Mesodermal cell (in vitro differentiated cells): ENCODE measurements at regions not wholly inside any gene's neighbourhood (a gene's known extent, or its start where the extent isn't known, plus 50 kb on each side); places are given as distances from the start of the nearest gene placed in this dataset.

ENCODE experiments used
- H3K27ac ChIP-seq: 2 replicates; pipeline ENCODE4 v1.7.0; 2013; ENCODE audit warnings: mild to moderate bottlenecking, low read depth, low read length, moderate library complexity; ENCODE audit not compliant: severe bottlenecking
- H3K36me3 ChIP-seq: 2 replicates; pipeline ENCODE4 v1.7.1; 2013; ENCODE audit warnings: mild to moderate bottlenecking, low read length, moderate library complexity; ENCODE audit not compliant: control insufficient read depth, insufficient read depth
- H3K4me1 ChIP-seq: one replicate; pipeline ENCODE4 v1.7.1; 2013; ENCODE audit warnings: mild to moderate bottlenecking, low read length; ENCODE audit not compliant: insufficient read depth, control insufficient read depth, poor library complexity, severe bottlenecking
- H3K4me3 ChIP-seq: 2 replicates; pipeline ENCODE4 v1.7.0; 2013; ENCODE audit warnings: low read length, control low read depth, mild to moderate bottlenecking; ENCODE audit not compliant: insufficient read depth, poor library complexity, severe bottlenecking; ENCODE audit errors: extremely low read depth
- H3K9me3 ChIP-seq: 2 replicates; pipeline ENCODE4 v1.7.1; 2013; ENCODE audit warnings: mild to moderate bottlenecking, low read length, moderate library complexity; ENCODE audit not compliant: control insufficient read depth
- WGBS, 2 experiments: methylation state at CpG; one replicate each; pipeline ENCODE4 v1.1.5; 2013; ENCODE audit warnings: missing lambda C conversion rate in 2 of 2; ENCODE audit not compliant: insufficient coverage in 2 of 2; 5-methylcytosine and 5-hydroxymethylcytosine counted together

- Histone ChIP-seq H3K27ac (peak overlapping the region; percentile 66), H3K9me3 (no peaks in the 10 kb centered on the region), H3K4me1 (peaks cover 15% of the 10 kb centered on the region), H3K4me3 (no peak overlapping the region), H3K36me3 (no peaks in the 10 kb centered on the region)
- WGBS, 2 experiments = 100% methylated on average over 2 of the region's 2 CpGs; no CpG with 5 or more reads in 1 of the 2 experiments
Measured at GRCh38 chr18:22504251-22505030, 86.7 kb upstream of the CTAGE1 start.

GRCh38 chr18:22505141-22505591 is 87.5 kb upstream of the CTAGE1 start:
- Histone ChIP-seq H3K36me3 (no peaks in the 10 kb centered on the region), H3K4me1 (peaks cover 15% of the 10 kb centered on the region), H3K9me3 (no peaks in the 10 kb centered on the region), H3K4me3 (no peak overlapping the region), H3K27ac (no peak overlapping the region)
- WGBS, 2 experiments = no CpG with 5 or more reads among the region's 1 CpG

GRCh38 chr18:22507055-22507454 is 89.3 kb upstream of the CTAGE1 start:
- no peak overlapping the region for H3K4me3 ChIP-seq
- no peaks in the 10 kb centered on the region for H3K9me3 ChIP-seq
- H3K27ac ChIP-seq = no peak overlapping the region
- WGBS, 2 experiments = 92% methylated on average over 1 of the region's 2 CpGs; no CpG with 5 or more reads in 1 of the 2 experiments
- H3K4me1 ChIP-seq = peaks cover 15% of the 10 kb centered on the region
- H3K36me3 ChIP-seq = no peaks in the 10 kb centered on the region

GRCh38 chr18:22509423-22509822 is 91.7 kb upstream of the CTAGE1 start:
- Histone ChIP-seq H3K36me3 (no peaks in the 10 kb centered on the region), H3K4me3 (no peak overlapping the region), H3K9me3 (no peaks in the 10 kb centered on the region), H3K4me1 (peaks cover 6% of the 10 kb centered on the region), H3K27ac (no peak overlapping the region)
- no CpG with 5 or more reads among the region's 1 CpG for WGBS, 2 experiments

GRCh38 chr18:22510697-22511096 is 93.0 kb upstream of the CTAGE1 start:
- H3K4me3 ChIP-seq = no peak overlapping the region
- H3K4me1 ChIP-seq = no peaks in the 10 kb centered on the region
- H3K9me3 ChIP-seq = no peaks in the 10 kb centered on the region
- no peak overlapping the region for H3K27ac ChIP-seq
- whole genome bisulfite sequencing, 2 experiments = no CpG with 5 or more reads among the region's 1 CpG
- no peaks in the 10 kb centered on the region for H3K36me3 ChIP-seq

- Histone ChIP-seq H3K4me1 (no peaks in the 10 kb centered on the region), H3K4me3 (no peak overlapping the region), H3K36me3 (no peaks in the 10 kb centered on the region), H3K27ac (no peak overlapping the region), H3K9me3 (no peaks in the 10 kb centered on the region)
- WGBS, 2 experiments = 95 to 100% methylated on average over 2 of the region's 4 CpGs
Measured at GRCh38 chr18:22513721-22514481, 96.2 kb upstream of the CTAGE1 start.

- Histone ChIP-seq H3K27ac (no peak overlapping the region), H3K36me3 (no peaks in the 10 kb centered on the region), H3K4me1 (no peaks in the 10 kb centered on the region), H3K9me3 (no peaks in the 10 kb centered on the region), H3K4me3 (no peak overlapping the region)
- 94 to 100% methylated on average over 4 of the region's 4 CpGs for WGBS, 2 experiments
Measured at GRCh38 chr18:22514655-22515054, 96.9 kb upstream of the CTAGE1 start.

GRCh38 chr18:22515250-22515649 is 97.5 kb upstream of the CTAGE1 start:
- no peaks in the 10 kb centered on the region for H3K36me3 ChIP-seq
- H3K27ac ChIP-seq = no peak overlapping the region
- H3K4me1 ChIP-seq = no peaks in the 10 kb centered on the region
- no peaks in the 10 kb centered on the region for H3K9me3 ChIP-seq
- H3K4me3 ChIP-seq = no peak overlapping the region
- WGBS, 2 experiments = 94 to 100% methylated on average over 9 of the region's 9 CpGs

GRCh38 chr18:22517356-22517755 is 99.6 kb upstream of the CTAGE1 start:
- 86 to 100% methylated on average over 1 to 2 of the region's 2 CpGs for WGBS, 2 experiments
- no peak overlapping the region for H3K4me3 ChIP-seq
- no peak overlapping the region for H3K27ac ChIP-seq
- no peaks in the 10 kb centered on the region for H3K9me3 ChIP-seq
- no peaks in the 10 kb centered on the region for H3K4me1 ChIP-seq
- no peaks in the 10 kb centered on the region for H3K36me3 ChIP-seq

GRCh38 chr18:22521026-22521707 is 103.5 kb upstream of the CTAGE1 start:
- WGBS, 2 experiments = 93 to 99% methylated on average over 4 to 5 of the region's 6 CpGs
- Histone ChIP-seq H3K4me1 (peaks cover 8% of the 10 kb centered on the region), H3K9me3 (no peaks in the 10 kb centered on the region), H3K36me3 (no peaks in the 10 kb centered on the region), H3K4me3 (no peak overlapping the region), H3K27ac (no peak overlapping the region)
